Activated CD4-positive, alpha-beta T cell treated with anti-CD3 and anti-CD28 coated beads, Interleukin-10, Interleukin-2, amounts not matched to agents 100 ng/mL and 50 ng/mL, durations not matched to agents 16 hours and 8 hours (primary cell): ENCODE measurements at regions not wholly inside any gene's neighbourhood (a gene's known extent, or its start where the extent isn't known, plus 50 kb on each side); places are given as distances from the start of the nearest gene placed in this dataset.
"Not testable (repeated sequence)": the region's sequence is repeated elsewhere in the genome, so short reads cannot be mapped to it uniquely, and the experiment has no call there.

Experiments used
- DNase-seq: peaks from one replicate; pipeline ENCODE4 v3.0.0-alpha.2; 2020

GRCh38 chr4:111937368-111937767 is 207.9 kb upstream of the FAM241A start:
- DNase-seq = peak; percentile 7

DNA sequence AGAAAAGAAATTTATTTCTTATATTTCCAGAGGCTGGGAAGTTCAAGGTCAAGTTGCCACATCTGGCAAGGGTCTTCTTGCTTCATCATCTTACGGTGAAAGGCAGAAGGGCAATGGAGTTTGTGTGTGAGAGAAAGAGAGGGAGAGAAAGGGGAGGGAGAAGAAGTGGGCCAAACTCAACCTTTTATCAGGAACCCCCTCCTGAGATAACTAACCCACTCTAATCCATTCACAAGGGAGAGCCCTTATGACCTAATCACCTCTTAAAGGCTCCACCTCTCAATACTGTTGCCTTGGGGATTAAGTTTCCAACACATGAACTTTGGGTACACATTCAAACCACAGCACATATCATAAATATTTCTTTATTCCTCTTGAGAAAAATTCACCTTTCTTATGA is 203.3 kb upstream of the FAM241A start:
- no peak for DNase-seq

GRCh38 chr4:111943796-111944203 is 201.5 kb upstream of the FAM241A start:
- DNase-seq = peak; percentile 12

DNA sequence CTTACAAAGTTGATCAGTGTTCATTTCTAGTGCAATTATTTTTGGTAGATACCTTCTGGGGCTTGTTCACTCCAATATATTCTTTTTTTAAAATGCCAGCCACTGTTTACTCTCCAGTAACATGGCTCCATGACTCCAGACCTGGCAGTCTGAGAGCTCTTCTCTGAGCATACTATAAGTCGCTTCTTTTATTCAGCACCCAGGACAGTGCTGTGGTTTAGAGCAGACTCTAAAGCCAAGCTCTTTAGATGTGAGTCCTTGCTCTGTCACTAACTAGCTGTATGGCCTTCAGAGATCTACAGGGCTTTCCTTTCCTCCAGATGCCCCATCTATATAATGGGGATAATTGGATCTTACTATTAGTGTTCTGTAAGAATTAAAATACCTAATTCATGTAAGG is 200.2 kb upstream of the FAM241A start:
- no peak for DNase-seq

DNA sequence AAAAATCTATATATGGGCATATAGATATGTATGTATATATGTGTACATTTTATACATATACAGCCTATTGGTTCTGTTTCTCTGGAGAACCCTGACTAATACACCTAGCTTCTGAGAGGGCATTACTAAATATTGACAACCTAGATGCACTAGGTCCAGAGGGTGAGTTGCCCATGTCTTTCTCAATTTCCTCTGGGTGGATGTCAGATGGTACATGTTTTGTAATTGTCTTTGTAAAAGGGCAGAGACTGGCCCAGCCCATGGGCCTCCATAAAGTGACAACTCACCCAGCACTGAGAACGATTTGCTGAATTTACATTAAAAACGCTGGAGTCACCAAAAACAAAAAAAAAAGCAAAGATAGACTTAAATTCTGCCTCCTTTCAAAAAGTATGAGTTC is 198.5 kb upstream of the FAM241A start:
- no peak for DNase-seq

DNA sequence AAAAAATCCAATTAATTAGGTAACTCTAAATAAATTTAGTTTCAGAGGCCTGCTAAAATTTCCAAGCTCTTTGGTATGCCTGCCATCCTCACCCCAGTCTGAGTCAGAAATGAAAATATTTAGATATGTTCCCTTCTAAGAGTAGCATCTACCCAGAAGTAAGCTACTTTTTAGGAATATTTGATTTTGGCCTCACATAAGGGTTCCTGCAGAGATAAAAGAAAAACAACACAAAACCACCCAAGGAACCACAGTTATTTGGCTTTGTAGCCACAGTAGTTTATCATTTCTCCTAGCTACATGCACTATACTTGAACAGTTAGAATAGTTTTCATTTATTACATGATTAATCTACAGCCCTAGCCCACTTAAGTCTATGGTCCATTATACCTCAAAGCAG is 192.6 kb upstream of the FAM241A start:
- no peak for DNase-seq

GRCh38 chr4:111954550-111954949 is 190.7 kb upstream of the FAM241A start:
- no peak for DNase-seq

DNA sequence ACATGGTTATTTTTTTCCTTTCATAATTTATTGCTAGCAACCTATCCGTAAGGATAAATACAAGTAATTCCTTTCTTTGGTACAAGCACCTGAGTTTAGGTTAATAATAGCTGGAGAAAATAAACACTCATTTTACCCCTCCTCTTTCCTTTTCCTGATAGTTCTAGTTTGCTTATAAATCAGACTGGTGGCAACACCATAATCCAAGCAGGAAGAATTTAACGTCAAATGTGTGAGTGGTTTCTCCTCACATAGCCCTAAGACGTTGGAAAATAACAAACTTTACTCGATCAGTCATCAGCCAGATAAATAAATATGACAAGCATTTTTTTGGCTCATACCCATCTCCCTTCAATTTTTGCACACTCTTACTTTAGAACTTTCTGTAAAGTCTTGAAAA is 190.3 kb upstream of the FAM241A start:
- DNase-seq = no peak

DNA sequence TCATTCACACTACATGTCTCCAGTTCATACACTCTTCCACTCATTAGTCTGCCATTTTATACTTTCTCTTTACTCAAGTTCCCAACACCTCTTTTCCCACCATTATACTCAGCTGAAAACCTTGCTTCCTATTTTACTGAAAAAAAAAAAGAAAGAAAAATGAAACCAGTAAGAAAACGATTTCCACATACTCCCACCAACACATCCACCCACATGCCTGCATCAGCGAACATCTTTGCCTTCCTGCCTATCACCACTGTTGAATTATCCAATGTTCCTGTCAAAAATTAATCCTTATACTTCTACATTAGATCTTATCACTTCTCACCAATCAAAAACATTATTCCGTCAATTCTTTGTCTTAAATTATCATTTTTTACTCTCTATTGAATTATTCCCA is 188.1 kb upstream of the FAM241A start:
- DNase-seq = no peak

DNA sequence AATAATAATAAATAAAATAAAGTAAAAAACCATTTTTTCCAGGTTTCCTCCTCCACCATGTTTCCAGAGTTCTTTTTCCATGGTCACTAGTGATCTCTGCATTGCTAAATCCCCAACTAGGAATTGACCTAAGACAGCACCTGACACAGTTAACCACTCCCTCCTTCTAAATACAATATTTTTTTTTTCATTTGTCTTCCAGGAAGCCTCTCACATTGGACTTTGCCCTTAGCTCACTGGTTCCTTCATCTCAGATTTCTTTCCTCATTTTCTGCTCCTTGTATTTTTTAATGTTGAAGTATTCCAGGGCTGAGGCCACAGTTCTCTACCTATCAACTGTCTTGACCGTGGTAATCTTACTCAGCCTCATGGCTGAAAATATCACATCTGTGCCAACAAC is 187.3 kb upstream of the FAM241A start:
- DNase-seq = no peak

GRCh38 chr4:111959222-111959621 is 186.0 kb upstream of the FAM241A start:
- DNase-seq = peak; percentile 12

DNA sequence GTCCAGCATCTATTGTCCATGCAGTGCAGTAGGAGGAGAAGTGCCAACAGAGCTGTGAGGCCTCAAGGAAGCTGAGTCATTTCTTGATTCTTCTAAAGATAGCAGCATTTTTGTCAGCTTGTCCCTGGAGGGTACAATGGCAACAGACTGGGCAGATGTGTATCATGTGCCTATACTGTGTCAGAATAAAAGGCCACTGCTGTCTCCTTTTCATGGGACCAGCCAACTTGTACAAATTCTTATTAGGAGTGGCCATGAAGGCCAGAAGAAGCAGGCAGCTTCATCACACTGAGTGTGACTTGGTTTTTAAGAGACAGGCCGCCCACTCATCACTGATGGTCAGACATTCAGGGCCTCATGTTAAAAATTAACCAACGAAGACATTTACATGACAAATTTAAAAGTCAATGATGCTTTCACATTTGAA is 185.0 kb upstream of the FAM241A start:
- peak; percentile 21 for DNase-seq

DNA sequence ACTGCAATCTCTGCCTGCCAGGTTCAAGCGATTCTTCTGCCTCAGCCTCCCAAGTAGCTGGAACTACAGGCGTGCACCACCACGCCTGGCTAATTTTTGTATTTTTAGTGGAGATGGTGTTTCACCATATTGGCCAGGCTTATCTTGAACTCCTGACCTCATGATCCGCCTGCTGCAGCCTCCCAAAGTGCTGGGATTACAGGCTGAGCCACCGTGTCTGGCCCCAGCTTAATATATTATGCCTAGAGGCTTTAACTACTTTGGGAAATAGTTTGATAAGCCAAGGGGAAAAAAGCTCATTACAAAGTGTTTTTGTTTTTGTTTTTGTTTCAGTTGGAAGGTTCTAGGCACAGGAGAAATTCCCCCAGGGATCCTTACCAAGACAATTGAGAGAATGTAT is 184.2 kb upstream of the FAM241A start:
- DNase-seq = not testable (repeated sequence)

DNA sequence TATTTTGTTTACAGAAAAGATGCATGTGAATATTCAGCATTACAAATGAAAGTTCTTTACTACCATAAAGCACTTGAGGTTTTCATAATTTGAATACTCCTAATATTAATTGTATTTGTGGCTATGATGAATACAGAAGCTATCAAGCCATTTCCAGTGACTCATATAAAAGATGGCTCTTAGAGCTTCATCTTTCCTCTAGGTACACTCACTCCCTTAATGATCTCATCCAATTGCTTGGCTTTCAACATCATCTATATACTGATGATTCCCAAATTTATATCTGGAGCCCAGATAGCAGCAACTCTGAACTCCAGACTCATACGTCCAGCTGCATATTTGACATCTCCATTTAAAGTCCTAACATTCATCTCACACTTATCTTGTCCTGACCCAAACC is 183.4 kb upstream of the FAM241A start:
- DNase-seq = no peak

DNA sequence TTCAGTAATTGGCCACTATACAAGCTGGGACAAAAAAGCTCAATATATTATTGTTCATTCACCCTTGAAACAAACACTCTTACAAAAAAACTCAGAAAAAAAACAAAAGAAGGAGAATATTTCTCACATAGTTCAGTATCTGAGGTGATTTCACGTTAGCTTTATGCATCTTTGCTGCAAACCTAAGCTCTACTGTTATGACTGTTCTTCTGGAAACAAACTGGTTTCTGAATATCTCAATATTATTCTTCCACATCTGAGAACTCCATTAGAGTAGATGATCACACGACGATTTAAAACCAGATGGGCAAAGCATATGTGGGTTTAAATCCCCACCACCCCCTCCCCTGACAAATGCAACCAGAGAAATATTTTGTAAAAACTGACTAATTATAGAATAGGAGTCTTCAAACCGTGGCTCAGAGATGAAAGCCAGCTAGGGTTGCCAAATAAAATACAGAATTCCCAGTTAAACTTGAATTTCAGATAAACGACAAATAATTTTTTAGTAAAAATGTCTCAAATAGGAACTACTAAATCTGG is 182.0 kb upstream of the FAM241A start:
- no peak for DNase-seq

GRCh38 chr4:111977419-111977965 is 167.8 kb upstream of the FAM241A start:
- DNase-seq = no peak

DNA sequence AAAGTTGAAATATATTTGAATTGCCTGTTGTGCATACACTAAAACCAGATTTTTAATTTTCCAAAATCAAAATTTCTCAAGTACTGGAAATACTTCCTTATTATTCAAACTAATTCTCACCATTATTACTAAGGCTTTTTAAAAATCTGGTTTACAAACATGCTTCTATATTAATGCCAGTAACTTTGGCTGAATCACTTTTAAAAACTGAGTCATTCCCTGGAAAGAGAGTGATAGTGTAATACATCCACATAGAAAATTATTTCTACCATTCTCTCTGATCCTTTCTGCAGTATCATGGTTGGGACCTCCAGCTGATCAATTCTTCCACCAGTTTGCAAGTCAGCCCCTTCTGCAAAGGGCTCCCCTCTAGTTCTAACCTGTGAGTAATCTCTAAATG is 165.3 kb upstream of the FAM241A start:
- DNase-seq = no peak

DNA sequence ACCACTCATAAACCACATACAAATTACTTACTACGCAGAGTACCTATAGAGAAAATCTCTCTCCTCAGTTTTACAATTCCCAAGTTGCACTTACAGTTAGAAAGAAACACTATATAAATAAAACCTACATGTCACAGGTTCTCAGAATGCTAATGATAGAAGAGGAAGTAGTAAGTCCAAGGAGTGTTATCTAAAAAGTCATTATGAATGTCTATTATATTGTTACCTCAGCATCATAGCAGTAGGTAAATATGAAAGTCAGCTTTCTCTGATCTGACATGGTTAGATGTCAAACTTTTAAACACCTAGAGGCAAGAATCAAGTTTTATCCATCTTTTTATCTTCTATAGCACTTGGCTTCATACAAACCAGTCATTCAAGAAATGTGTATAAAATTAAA is 163.2 kb upstream of the FAM241A start:
- DNase-seq = no peak

DNA sequence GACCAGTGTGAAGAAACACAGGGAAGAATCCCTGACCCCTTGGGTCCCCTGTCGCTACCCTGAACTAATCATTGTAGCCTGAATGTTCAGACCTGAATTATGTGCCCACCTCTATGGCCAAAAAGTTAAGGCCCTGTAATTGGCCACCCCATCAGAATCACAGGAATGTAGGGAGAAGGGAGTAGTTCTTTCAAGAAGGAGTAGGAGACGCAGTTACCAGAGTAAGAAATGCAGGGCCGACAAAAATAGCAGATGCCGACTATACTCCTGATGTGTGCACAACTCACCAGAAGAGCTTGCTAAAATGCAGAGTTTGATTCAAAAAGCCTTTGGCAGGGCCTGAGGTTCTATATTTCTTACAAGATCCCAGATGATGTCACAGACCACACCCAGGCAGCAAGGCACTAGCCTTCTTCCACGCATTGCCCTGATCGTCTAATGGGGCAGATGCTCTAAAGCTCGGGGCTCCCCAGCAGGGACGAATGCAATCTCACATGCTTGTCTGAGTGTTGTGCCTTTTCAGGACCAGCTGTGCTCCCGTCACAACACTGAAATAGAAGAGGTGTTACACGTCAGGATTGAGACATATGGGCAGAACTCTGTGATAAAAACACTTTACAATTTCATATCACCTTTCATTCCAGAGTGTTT is 161.0 kb upstream of the FAM241A start:
- no peak for DNase-seq

- no peak for DNase-seq
Measured at GRCh38 chr4:111985426-111985825, 159.8 kb upstream of the FAM241A start.

DNA sequence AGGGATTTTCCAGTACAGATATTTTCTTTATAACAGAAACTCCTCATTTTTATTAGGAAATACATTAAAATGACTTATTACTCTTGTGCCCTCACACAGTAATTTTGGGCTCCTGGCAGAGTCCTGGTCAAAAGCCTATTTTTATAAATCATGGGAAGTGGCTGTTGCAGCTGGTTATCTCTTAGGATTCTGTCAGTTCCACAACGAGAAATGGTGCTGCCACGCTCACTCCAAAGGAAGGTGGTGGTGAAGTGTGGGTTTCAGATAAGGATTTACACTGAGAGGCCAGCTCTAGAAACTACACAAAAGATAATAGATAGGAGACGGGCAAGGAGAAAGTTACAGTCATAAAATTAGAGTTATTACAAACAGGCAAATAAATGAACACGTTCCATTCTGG is 159.2 kb upstream of the FAM241A start:
- DNase-seq = no peak

DNA sequence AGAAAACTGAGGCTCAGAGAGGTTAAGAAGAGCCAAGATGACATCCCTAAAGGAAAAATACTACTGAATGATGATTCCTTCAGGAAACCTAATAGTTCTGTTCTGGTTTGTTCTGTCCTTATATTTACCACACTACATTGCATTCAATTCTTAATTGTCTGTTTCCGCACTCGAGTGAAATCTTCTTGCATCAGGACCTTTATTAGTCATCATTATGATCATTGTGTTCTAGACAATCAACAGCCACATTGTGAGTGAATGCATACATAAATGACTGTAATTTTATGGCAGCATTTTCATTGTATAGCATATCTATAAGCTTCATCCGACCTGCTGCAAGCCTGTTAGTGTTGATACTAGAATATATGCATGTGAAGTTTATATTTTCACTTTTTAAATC is 156.7 kb upstream of the FAM241A start:
- no peak for DNase-seq

DNA sequence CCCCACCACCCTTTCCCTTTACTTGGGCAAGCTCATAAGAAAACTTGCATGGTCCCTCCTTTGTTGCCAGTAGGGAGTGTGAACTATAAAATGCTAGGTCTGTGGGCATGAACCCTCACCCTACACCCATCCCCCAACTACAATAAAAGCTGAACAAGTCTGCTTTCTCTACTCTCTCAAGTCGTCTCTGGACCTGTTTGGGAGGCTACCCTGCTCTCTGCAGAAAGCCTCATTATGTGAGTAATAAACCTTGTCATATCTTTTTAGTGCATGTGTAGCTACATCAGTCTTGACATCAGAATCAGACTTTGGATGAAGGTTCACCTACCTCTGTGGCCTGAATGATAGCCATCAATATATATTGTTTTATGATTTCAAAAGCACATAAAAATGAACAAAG is 155.4 kb upstream of the FAM241A start:
- no peak for DNase-seq

DNA sequence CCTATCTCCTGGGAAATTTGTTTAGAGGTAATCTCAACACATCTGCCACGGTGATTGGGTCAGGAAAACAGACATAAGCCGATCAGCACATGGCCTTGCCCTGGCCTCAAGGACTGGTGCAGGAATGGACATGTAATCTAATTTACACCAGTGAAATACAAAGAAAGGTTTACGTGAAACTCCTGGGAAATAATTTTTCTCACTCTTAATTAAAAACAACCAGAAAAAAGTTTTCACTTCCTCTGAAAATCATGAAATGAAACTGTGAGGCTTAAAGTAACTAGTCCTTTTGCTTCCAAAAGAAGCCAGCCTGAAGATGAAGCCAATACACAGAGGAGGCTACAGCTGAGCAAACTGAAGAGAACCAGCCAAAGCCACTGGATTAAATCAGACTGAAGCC is 154.1 kb upstream of the FAM241A start:
- DNase-seq = no peak

DNA sequence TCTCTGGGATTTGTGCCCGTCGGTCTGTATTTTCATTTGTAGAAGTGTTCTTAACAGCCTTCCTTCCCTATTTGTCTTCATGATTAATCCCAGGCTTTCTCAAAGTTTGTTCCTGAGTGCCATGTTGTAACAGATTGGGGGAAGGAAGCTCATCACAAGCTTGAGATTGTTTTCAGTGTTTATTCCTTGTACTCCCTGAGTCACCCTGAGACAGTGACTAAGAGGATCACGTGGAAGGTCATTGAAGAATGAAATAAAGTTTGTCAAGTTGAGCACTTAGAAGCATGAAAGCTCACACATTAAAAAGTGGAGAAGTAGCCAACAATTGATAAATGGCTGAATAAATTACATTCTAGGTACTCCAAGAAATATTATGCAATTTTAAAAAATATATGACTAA is 153.5 kb upstream of the FAM241A start:
- no peak for DNase-seq
